Calu3 (cell line): ENCODE measurements at regions not wholly inside any gene's neighbourhood (a gene's known extent, or its start where the extent isn't known, plus 50 kb on each side); places are given as distances from the start of the nearest gene placed in this dataset.

Experiments
- BruUV-seq: library from RNA; stranded (reverse); fragments of 400-500 nt; replicated peaks from 2 replicates; lab custom pipeline; 2021; lab: Mats Ljungman, UMichigan
- CTCF ChIA-PET: fragments of 300-600 bp; sonication (Branson Sonifier 250); formaldehyde crosslinking; loops from one replicate; lab custom pipeline; 2022; ENCODE audit warnings: antibody characterized with exemption; lab: Charles Lee
- DNase-seq: peaks from one replicate; pipeline ENCODE4 v3.0.0; 2022
- H3K27ac Mint-ChIP-seq: one replicate; pipeline ENCODE4 v1.8.0; 2022; ENCODE audit warnings: mixed read lengths; ENCODE audit not compliant: unreplicated experiment
- H3K27me3 Mint-ChIP-seq: one replicate; pipeline ENCODE4 v1.8.0; 2022; ENCODE audit warnings: mixed read lengths; ENCODE audit not compliant: unreplicated experiment
- H3K36me3 Mint-ChIP-seq: one replicate; pipeline ENCODE4 v1.8.0; 2022; ENCODE audit warnings: mild to moderate bottlenecking, moderate library complexity, mixed read lengths; ENCODE audit not compliant: insufficient read depth, unreplicated experiment
- H3K4me1 Mint-ChIP-seq: one replicate; pipeline ENCODE4 v1.8.0; 2022; ENCODE audit warnings: mild to moderate bottlenecking, low read depth, mixed read lengths; ENCODE audit not compliant: unreplicated experiment
- H3K4me3 Mint-ChIP-seq: one replicate; pipeline ENCODE4 v1.8.0; 2022; ENCODE audit warnings: mild to moderate bottlenecking, low read depth, moderate library complexity, mixed read lengths; ENCODE audit not compliant: unreplicated experiment
- H3K9me3 Mint-ChIP-seq: one replicate; pipeline ENCODE4 v1.8.0; 2022; ENCODE audit warnings: low read depth, mixed read lengths; ENCODE audit not compliant: unreplicated experiment
- CTCF ChIP-seq: fragments of 200-600 bp; IDR thresholded peaks from one replicate; pipeline ENCODE4 v1.8.0; 2022; ENCODE audit warnings: antibody characterized with exemption; ENCODE audit not compliant: unreplicated experiment
- intact Hi-C: fragments of 100-400 bp; cut with micrococcal nuclease; formaldehyde crosslinking; loops from one replicate; pipeline ENCODE4 v1.10.0; 2022; ENCODE audit not compliant: unreplicated experiment

- H3K36me3 Mint-ChIP-seq = no peaks in the 10 kb centered on the region
- no TSS peak for BruUV-seq
- no peaks in the 10 kb centered on the region for H3K9me3 Mint-ChIP-seq
- H3K4me1 Mint-ChIP-seq = no peaks in the 10 kb centered on the region
- H3K27ac Mint-ChIP-seq = no peak overlapping the region
- H3K4me3 Mint-ChIP-seq = no peak overlapping the region
- DNase-seq = peak; percentile 11
- no peaks in the 10 kb centered on the region for H3K27me3 Mint-ChIP-seq
- no peak for TF ChIP-seq CTCF
- intact Hi-C loops = no loop called here
- CTCF ChIA-PET = interaction anchor here (0.6 kb wide), 1 partner anchor 100 kb away, joined by 4 read pairs; no protein-coding TSS in a partner anchor
These were observed 147.8 kb upstream of the IL12A start for GRCh38 chr3:159840703-159841299.

- Mint-ChIP-seq H3K36me3 (no peaks in the 10 kb centered on the region), H3K27ac (no peak overlapping the region), H3K4me3 (no peak overlapping the region), H3K4me1 (no peaks in the 10 kb centered on the region), H3K27me3 (no peaks in the 10 kb centered on the region), H3K9me3 (no peaks in the 10 kb centered on the region)
- TF ChIP-seq CTCF = no peak
- BruUV-seq = no TSS peak
- intact Hi-C loops = no loop called here
- CTCF ChIA-PET = interaction anchor here (1.0 kb wide), 1 partner anchor 31 kb away, joined by 4 read pairs; no protein-coding TSS in a partner anchor
- DNase-seq = no peak
These were observed 146.9 kb upstream of the IL12A start for GRCh38 chr3:159841766-159842165.

- no peak for DNase-seq
- no peak overlapping the region for H3K4me3 Mint-ChIP-seq
- H3K27ac Mint-ChIP-seq = no peak overlapping the region
- intact Hi-C loops = no loop called here
- TF ChIP-seq CTCF = no peak
- CTCF ChIA-PET = interaction anchor here (1.6 to 2.0 kb wide), 2 partner anchors 9 to 15 kb away, joined by 4 to 5 read pairs; no protein-coding TSS in a partner anchor
- H3K9me3 Mint-ChIP-seq = no peaks in the 10 kb centered on the region
- H3K36me3 Mint-ChIP-seq = no peaks in the 10 kb centered on the region
- no peaks in the 10 kb centered on the region for H3K27me3 Mint-ChIP-seq
- BruUV-seq = no TSS peak
- no peaks in the 10 kb centered on the region for H3K4me1 Mint-ChIP-seq
These were observed 144.6 kb upstream of the IL12A start for GRCh38 chr3:159843840-159844730.

GRCh38 chr3:159844801-159845261 lies 143.8 kb upstream of the IL12A start:
- H3K36me3 Mint-ChIP-seq = no peaks in the 10 kb centered on the region
- H3K27me3 Mint-ChIP-seq = no peaks in the 10 kb centered on the region
- intact Hi-C loops = no loop called here
- H3K4me1 Mint-ChIP-seq = no peaks in the 10 kb centered on the region
- H3K9me3 Mint-ChIP-seq = no peaks in the 10 kb centered on the region
- BruUV-seq = no TSS peak
- H3K4me3 Mint-ChIP-seq = no peak overlapping the region
- no peak for DNase-seq
- no peak for TF ChIP-seq CTCF
- CTCF ChIA-PET = interaction anchor here (1.6 to 2.0 kb wide), 2 partner anchors 8 to 16 kb away, joined by 4 to 5 read pairs; no protein-coding TSS in a partner anchor
- H3K27ac Mint-ChIP-seq = no peak overlapping the region
